B cell (primary cell): ENCODE measurements at regions not wholly inside any gene's neighbourhood (a gene's known extent, or its start where the extent isn't known, plus 50 kb on each side); places are given as distances from the start of the nearest gene placed in this dataset.

Experiments used
- ATAC-seq: fragments of 200-7000 bp; cut with Tn5 transposase; one replicate; pipeline ENCODE4 v1.10.0; 2021; ENCODE audit warnings: low read depth, mild to moderate bottlenecking, moderate number of reproducible peaks, moderate library complexity
- CTCF ChIA-PET: fragments of 350-600 bp; sonication (Branson Sonifier 250); formaldehyde crosslinking; loops from one replicate; lab custom pipeline; 2021; ENCODE audit warnings: antibody characterized with exemption, inconsistent platforms; lab: Charles Lee
- POLR2A ChIA-PET: fragments of 350-600 bp; sonication (Branson Sonifier 250); formaldehyde crosslinking; loops from one replicate; lab custom pipeline; 2021; ENCODE audit warnings: antibody characterized with exemption; lab: Charles Lee
- DNase-seq: peaks from one replicate; pipeline ENCODE4 v3.0.0; 2013
- H2AFZ ChIP-seq: 2 replicates; pipeline ENCODE4 v1.6.1; 2012; ENCODE audit warnings: mild to moderate bottlenecking, low read depth, low read length; ENCODE audit not compliant: insufficient read depth, poor library complexity, severe bottlenecking
- H3K27ac ChIP-seq, 2 donors: 1 replicate in 1 of 2; 2 replicates in 1 of 2; pipeline ENCODE4 v1.5.1; 2012 to 2013; ENCODE audit warnings: low read length in 2 of 2, mild to moderate bottlenecking in 2 of 2, moderate library complexity in 1 of 2
- H3K27me3 ChIP-seq, 4 experiments: fragments of 200-600 bp in 1 of 4; sonication (generic) in 1 of 4; replicated peaks in 1 of 4; 1 replicate in 2 of 4; 2 replicates in 2 of 4; pipeline versions ENCODE4 v1.6.1 to v1.7.0; 2013 to 2016; ENCODE audit warnings: low read length in 3 of 4, mild to moderate bottlenecking in 2 of 4, mixed read lengths in 1 of 4, moderate library complexity in 1 of 4; ENCODE audit not compliant: insufficient read depth in 4 of 4, control insufficient read depth in 3 of 4; ENCODE audit errors: control extremely low read depth in 1 of 4
- H3K36me3 ChIP-seq, 2 experiments: replicated peaks in 1 of 2; 1 replicate in 1 of 2; 2 replicates in 1 of 2; pipeline versions ENCODE4 v1.6.1 to v1.7.1; 2013; ENCODE audit warnings: low read length in 1 of 2; ENCODE audit not compliant: insufficient read depth in 2 of 2, control insufficient read depth in 1 of 2; ENCODE audit errors: control extremely low read depth in 1 of 2, extremely low read depth in 1 of 2
- H3K4me1 ChIP-seq, 2 donors: fragments of 200-600 bp in 1 of 2; sonication (generic) in 1 of 2; 1 replicate in 1 of 2; 2 replicates in 1 of 2; pipeline versions ENCODE4 v1.5.1 to v1.6.1; 2013 to 2017; ENCODE audit warnings: low read length in 2 of 2; ENCODE audit not compliant: control insufficient read depth in 2 of 2, insufficient read depth in 2 of 2
- H3K4me2 ChIP-seq: replicated peaks from 2 replicates; pipeline ENCODE3; 2012; ENCODE audit warnings: mild to moderate bottlenecking, low read depth, low read length; ENCODE audit not compliant: poor library complexity, severe bottlenecking
- H3K4me3 ChIP-seq, 5 experiments: fragments of 200-600 bp in 1 of 5; sonication (generic) in 1 of 5; 1 replicate in 3 of 5; 2 replicates in 2 of 5; pipeline versions ENCODE4 v1.5.1 to v1.7.0; 2011 to 2016; ENCODE audit warnings: low read length in 4 of 5, mild to moderate bottlenecking in 4 of 5, low read depth in 2 of 5, control low read depth in 1 of 5, moderate library complexity in 1 of 5; ENCODE audit not compliant: insufficient read depth in 1 of 5; ENCODE audit errors: control extremely low read depth in 1 of 5, extremely low read depth in 1 of 5
- H3K79me2 ChIP-seq: fragments of 200-600 bp; sonication (generic); one replicate; pipeline ENCODE4 v1.6.0; 2016; ENCODE audit warnings: low read length; ENCODE audit not compliant: control insufficient read depth, insufficient read depth
- H3K9ac ChIP-seq: fragments of 200-600 bp; sonication (generic); 2 replicates; pipeline ENCODE4 v1.6.1; 2017; ENCODE audit warnings: mild to moderate bottlenecking, low read length, moderate library complexity
- H3K9me3 ChIP-seq, 3 donors: one replicate each; pipeline versions ENCODE4 v1.6.1 to v1.7.1; 2013; ENCODE audit warnings: low read length in 2 of 3; ENCODE audit not compliant: control insufficient read depth in 2 of 3, insufficient read depth in 1 of 3; ENCODE audit errors: control extremely low read depth in 1 of 3
- H4K20me1 ChIP-seq: 2 replicates; pipeline ENCODE4 v1.6.0; 2012; ENCODE audit warnings: mild to moderate bottlenecking, low read length; ENCODE audit not compliant: insufficient read depth, control insufficient read depth, poor library complexity, severe bottlenecking
- H3K27ac Mint-ChIP-seq: one replicate; pipeline ENCODE4 v1.8.0; 2021; ENCODE audit warnings: mixed read lengths
- H3K27me3 Mint-ChIP-seq: one replicate; pipeline ENCODE4 v1.8.0; 2021; ENCODE audit warnings: mixed read lengths
- H3K4me1 Mint-ChIP-seq: one replicate; pipeline ENCODE4 v1.8.0; 2021; ENCODE audit warnings: mixed read lengths
- H3K4me3 Mint-ChIP-seq: one replicate; pipeline ENCODE4 v1.8.0; 2021; ENCODE audit warnings: mixed read lengths
- H3K9me3 Mint-ChIP-seq: one replicate; pipeline ENCODE4 v1.8.0; 2022; ENCODE audit warnings: mixed read lengths; ENCODE audit not compliant: insufficient read depth
- EZH2 ChIP-seq: IDR thresholded peaks from 2 replicates; pipeline ENCODE4 v1.6.1; 2012; ENCODE audit warnings: borderline replicate concordance, low read depth, mild to moderate bottlenecking, moderate library complexity, low read length; ENCODE audit not compliant: insufficient read depth, poor library complexity, severe bottlenecking
- WGBS: methylation state at CpG from one replicate; pipeline ENCODE4 v1.1.5; 2013; ENCODE audit warnings: missing lambda C conversion rate; ENCODE audit not compliant: insufficient coverage; 5-methylcytosine and 5-hydroxymethylcytosine counted together
- intact Hi-C: fragments of 100-400 bp; cut with micrococcal nuclease; formaldehyde crosslinking; loops from one replicate; pipeline ENCODE4 v1.10.0; 2022
- TF ChIP-seq, protein P1 (sequence below): fragments of 200-600 bp; IDR thresholded peaks from one replicate; pipeline ENCODE4 v1.8.0; 2022; ENCODE audit warnings: antibody characterized with exemption, mild to moderate bottlenecking

DNA sequence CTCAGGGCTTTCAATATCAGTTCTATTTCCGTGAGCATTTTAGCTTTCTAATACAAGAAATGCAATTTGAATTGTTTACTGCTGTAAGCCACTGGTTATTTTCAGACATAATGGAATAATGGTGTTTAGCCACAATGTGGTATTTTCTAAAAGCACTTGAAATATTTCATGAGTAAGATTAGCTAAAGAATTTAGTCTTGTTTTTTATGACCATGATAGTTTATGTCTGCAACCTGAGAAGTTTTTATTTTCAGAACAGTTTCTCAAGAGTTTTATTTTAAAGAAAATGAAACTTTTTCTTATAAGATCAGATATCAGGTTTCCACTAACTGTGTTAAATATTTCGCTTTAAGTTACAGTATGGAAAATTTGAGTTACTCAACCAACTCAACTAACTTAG is 60.2 kb downstream of the SLIT2 start:
- H3K27me3 Mint-ChIP-seq = no peaks in the 10 kb centered on the region
- Histone ChIP-seq H3K9me3 (no peaks in the 10 kb centered on the region), H3K36me3 (no peaks in the 10 kb centered on the region), H3K9ac (no peak overlapping the region), H4K20me1 (no peaks in the 10 kb centered on the region), H3K4me1 (no peaks in the 10 kb centered on the region), H3K4me2 (no peak overlapping the region), H3K79me2 (no peaks in the 10 kb centered on the region), H3K4me3 (no peak overlapping the region), H2AFZ (no peak overlapping the region), H3K27me3 (no peaks in the 10 kb centered on the region), H3K27ac (no peak overlapping the region)
- H3K4me3 Mint-ChIP-seq = no peak overlapping the region
- ChIA-PET POLR2A (no interaction called here), CTCF (interaction anchor here (0.7 kb wide), 1 partner anchor 22 kb away, joined by 4 read pairs; no protein-coding TSS in a partner anchor)
- TF ChIP-seq, protein P1, sequence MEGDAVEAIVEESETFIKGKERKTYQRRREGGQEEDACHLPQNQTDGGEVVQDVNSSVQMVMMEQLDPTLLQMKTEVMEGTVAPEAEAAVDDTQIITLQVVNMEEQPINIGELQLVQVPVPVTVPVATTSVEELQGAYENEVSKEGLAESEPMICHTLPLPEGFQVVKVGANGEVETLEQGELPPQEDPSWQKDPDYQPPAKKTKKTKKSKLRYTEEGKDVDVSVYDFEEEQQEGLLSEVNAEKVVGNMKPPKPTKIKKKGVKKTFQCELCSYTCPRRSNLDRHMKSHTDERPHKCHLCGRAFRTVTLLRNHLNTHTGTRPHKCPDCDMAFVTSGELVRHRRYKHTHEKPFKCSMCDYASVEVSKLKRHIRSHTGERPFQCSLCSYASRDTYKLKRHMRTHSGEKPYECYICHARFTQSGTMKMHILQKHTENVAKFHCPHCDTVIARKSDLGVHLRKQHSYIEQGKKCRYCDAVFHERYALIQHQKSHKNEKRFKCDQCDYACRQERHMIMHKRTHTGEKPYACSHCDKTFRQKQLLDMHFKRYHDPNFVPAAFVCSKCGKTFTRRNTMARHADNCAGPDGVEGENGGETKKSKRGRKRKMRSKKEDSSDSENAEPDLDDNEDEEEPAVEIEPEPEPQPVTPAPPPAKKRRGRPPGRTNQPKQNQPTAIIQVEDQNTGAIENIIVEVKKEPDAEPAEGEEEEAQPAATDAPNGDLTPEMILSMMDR = no peak
- TF ChIP-seq EZH2 = no peak
- intact Hi-C loops = no loop called here
- no peak for ATAC-seq
- no peaks in the 10 kb centered on the region for H3K4me1 Mint-ChIP-seq
- H3K9me3 Mint-ChIP-seq = no peaks in the 10 kb centered on the region
- no peak for DNase-seq
- no CpG with 5 or more reads among the region's 2 CpGs for WGBS
- H3K27ac Mint-ChIP-seq = no peak overlapping the region

DNA sequence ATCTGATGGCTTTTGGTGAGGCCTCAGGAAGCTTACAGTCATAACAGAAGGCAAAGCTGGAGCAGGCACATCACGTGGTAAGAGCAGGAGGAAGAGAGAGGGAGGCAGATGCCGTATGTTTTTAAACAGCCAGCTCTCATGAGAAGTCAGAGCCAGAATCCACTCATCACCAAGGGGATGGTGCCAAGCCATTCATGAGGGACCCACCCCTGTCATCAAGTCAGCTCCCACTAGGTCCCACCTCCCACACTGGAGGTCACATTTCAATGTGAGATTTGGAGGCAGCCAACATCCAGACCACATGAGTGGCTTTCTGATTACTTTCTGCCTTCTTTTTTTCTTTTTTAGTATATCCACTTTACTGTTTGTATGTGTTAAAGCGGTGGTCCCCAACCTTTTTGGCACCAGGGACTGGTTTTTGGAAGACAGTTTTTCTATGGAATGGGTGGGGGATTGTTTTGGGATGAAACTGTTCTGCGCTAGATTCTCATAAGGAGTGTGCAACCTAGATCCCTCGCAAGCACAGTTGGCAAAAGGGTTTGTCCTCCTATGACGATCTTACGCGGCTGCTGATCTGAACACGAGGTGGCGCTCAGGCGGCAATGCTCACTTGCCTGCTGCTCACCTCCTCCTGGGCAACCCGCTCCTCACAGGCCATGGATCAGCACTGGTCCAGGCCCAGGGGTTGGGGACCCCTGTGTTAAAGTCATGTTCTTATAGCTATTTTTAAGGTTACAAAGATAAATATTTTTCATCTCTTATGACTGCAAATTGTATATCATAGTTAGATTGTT is 61.7 kb downstream of the SLIT2 start:
- WGBS = 58% methylated on average over 10 of the region's 12 CpGs
- ChIA-PET POLR2A (no interaction called here), CTCF (no interaction called here)
- Histone ChIP-seq H3K27ac (no peak overlapping the region), H4K20me1 (no peaks in the 10 kb centered on the region), H3K4me2 (no peak overlapping the region), H3K79me2 (no peaks in the 10 kb centered on the region), H3K27me3 (no peaks in the 10 kb centered on the region), H3K9me3 (no peaks in the 10 kb centered on the region), H3K4me1 (no peaks in the 10 kb centered on the region), H3K4me3 (no peak overlapping the region), H2AFZ (no peak overlapping the region), H3K36me3 (no peaks in the 10 kb centered on the region), H3K9ac (no peak overlapping the region)
- ATAC-seq (no peak), DNase-seq (no peak)
- intact Hi-C loops = no loop called here
- no peak overlapping the region for H3K4me3 Mint-ChIP-seq
- no peaks in the 10 kb centered on the region for H3K27me3 Mint-ChIP-seq
- H3K9me3 Mint-ChIP-seq = no peaks in the 10 kb centered on the region
- TF ChIP-seq EZH2 = no peak
- TF ChIP-seq, protein P1 = no peak
- H3K27ac Mint-ChIP-seq = no peak overlapping the region
- no peaks in the 10 kb centered on the region for H3K4me1 Mint-ChIP-seq
